MCF 10A (cell line): ENCODE measurements at regions not wholly inside any gene's neighbourhood (a gene's known extent, or its start where the extent isn't known, plus 50 kb on each side); places are given as distances from the start of the nearest gene placed in this dataset.

Experiments
- BruUV-seq: library from RNA; stranded (reverse); fragments of 400-500 nt; replicated peaks from 2 replicates; lab custom pipeline; 2021; lab: Mats Ljungman, UMichigan
- CTCF ChIA-PET: fragments of 300-600 bp; sonication (Branson Sonifier 250); formaldehyde crosslinking; extraction: SDS; loops from one replicate; lab custom pipeline; 2021; ENCODE audit warnings: antibody characterized with exemption, inconsistent platforms; lab: Yijun Ruan, JAX
- POLR2A ChIA-PET: fragments of 300-600, 350-650 bp; sonication (Branson Sonifier 250); formaldehyde crosslinking; extraction: SDS; loops from one replicate; lab custom pipeline; 2020; ENCODE audit warnings: antibody characterized with exemption, inconsistent platforms; lab: Yijun Ruan, JAX
- DNase-seq: peaks from one replicate; pipeline ENCODE4 v3.0.0-alpha.2; 2018; ENCODE audit not compliant: unreplicated experiment
- H3K27ac Mint-ChIP-seq: one replicate; pipeline ENCODE4 v1.8.0; 2022; ENCODE audit warnings: mild to moderate bottlenecking, low read depth, mixed read lengths; ENCODE audit not compliant: unreplicated experiment
- H3K27me3 Mint-ChIP-seq: one replicate; pipeline ENCODE4 v1.8.0; 2022; ENCODE audit warnings: mixed read lengths; ENCODE audit not compliant: insufficient read depth, unreplicated experiment
- H3K36me3 Mint-ChIP-seq: one replicate; pipeline ENCODE4 v1.8.0; 2022; ENCODE audit warnings: mild to moderate bottlenecking, moderate library complexity, mixed read lengths; ENCODE audit not compliant: insufficient read depth, unreplicated experiment
- H3K4me1 Mint-ChIP-seq: one replicate; pipeline ENCODE4 v1.8.0; 2022; ENCODE audit warnings: mixed read lengths; ENCODE audit not compliant: insufficient read depth, unreplicated experiment
- H3K4me3 Mint-ChIP-seq: one replicate; pipeline ENCODE4 v1.8.0; 2022; ENCODE audit warnings: mild to moderate bottlenecking, moderate library complexity, mixed read lengths; ENCODE audit not compliant: unreplicated experiment
- H3K9me3 Mint-ChIP-seq: one replicate; pipeline ENCODE4 v1.8.0; 2022; ENCODE audit warnings: mixed read lengths; ENCODE audit not compliant: unreplicated experiment
- intact Hi-C: fragments of 100-400 bp; cut with micrococcal nuclease; formaldehyde crosslinking; loops from 2 replicates; pipeline ENCODE4 v1.14.1; 2022
- TF ChIP-seq, protein P1 (sequence below): fragments of 200-600 bp; IDR thresholded peaks from one replicate; pipeline ENCODE4 v1.8.0; 2022; ENCODE audit warnings: antibody characterized with exemption, mild to moderate bottlenecking; ENCODE audit not compliant: unreplicated experiment

GRCh38 chr21:14880922-14881321 lies 183.9 kb downstream of the NRIP1 start:
- H3K27ac Mint-ChIP-seq: no peak overlapping the region
- no TSS peak for BruUV-seq

GRCh38 chr21:14879458-14879857 lies 185.3 kb downstream of the NRIP1 start:
- Mint-ChIP-seq H3K27ac (no peak overlapping the region), H3K4me1 (peaks cover 11% of the 10 kb centered on the region), H3K36me3 (peaks cover 4% of the 10 kb centered on the region), H3K4me3 (no peak overlapping the region), H3K9me3 (no peaks in the 10 kb centered on the region), H3K27me3 (no peaks in the 10 kb centered on the region)
- CTCF ChIA-PET: interaction anchor here (0.6 to 2.0 kb wide), 4 partner anchors 10 to 106 kb away, joined by 3 to 9 read pairs (median 4); no protein-coding TSS in a partner anchor
- intact Hi-C loops: no loop called here
- BruUV-seq: no TSS peak
- no peak for DNase-seq
- POLR2A ChIA-PET: interaction anchor here (0.5 to 2.5 kb wide), 5 partner anchors 9 to 721 kb away, joined by 3 to 9 read pairs (median 3); no protein-coding TSS in a partner anchor
- TF ChIP-seq, protein P1, sequence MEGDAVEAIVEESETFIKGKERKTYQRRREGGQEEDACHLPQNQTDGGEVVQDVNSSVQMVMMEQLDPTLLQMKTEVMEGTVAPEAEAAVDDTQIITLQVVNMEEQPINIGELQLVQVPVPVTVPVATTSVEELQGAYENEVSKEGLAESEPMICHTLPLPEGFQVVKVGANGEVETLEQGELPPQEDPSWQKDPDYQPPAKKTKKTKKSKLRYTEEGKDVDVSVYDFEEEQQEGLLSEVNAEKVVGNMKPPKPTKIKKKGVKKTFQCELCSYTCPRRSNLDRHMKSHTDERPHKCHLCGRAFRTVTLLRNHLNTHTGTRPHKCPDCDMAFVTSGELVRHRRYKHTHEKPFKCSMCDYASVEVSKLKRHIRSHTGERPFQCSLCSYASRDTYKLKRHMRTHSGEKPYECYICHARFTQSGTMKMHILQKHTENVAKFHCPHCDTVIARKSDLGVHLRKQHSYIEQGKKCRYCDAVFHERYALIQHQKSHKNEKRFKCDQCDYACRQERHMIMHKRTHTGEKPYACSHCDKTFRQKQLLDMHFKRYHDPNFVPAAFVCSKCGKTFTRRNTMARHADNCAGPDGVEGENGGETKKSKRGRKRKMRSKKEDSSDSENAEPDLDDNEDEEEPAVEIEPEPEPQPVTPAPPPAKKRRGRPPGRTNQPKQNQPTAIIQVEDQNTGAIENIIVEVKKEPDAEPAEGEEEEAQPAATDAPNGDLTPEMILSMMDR: no peak

More at GRCh38 chr21:14880922-14881321, 183.9 kb downstream of the NRIP1 start:
- Mint-ChIP-seq H3K4me3 (no peak overlapping the region), H3K4me1 (peaks cover 11% of the 10 kb centered on the region), H3K36me3 (peaks cover 4% of the 10 kb centered on the region), H3K9me3 (no peaks in the 10 kb centered on the region), H3K27me3 (no peaks in the 10 kb centered on the region)
- intact Hi-C loops: no loop called here
- TF ChIP-seq, protein P1: no peak
- ChIA-PET CTCF (interaction anchor here (0.5 to 2.0 kb wide), 6 partner anchors 9 to 583 kb away, joined by 3 to 9 read pairs (median 3); no protein-coding TSS in a partner anchor), POLR2A (interaction anchor here (0.6 to 2.5 kb wide), 5 partner anchors 7 to 596 kb away, joined by 3 to 9 read pairs (median 4); no protein-coding TSS in a partner anchor)
- peak; percentile 57 for DNase-seq

- no peak overlapping the region for H3K4me3 Mint-ChIP-seq
- no TSS peak for BruUV-seq
- POLR2A ChIA-PET: interaction anchor here (0.5 to 2.5 kb wide), 4 partner anchors 9 to 721 kb away, joined by 3 to 9 read pairs (median 3); no protein-coding TSS in a partner anchor
- TF ChIP-seq, protein P1: no peak
- peaks cover 11% of the 10 kb centered on the region for H3K4me1 Mint-ChIP-seq
- DNase-seq: no peak
- CTCF ChIA-PET: interaction anchor here (1.0 to 1.2 kb wide), 2 partner anchors 10 to 106 kb away, joined by 3 to 4 read pairs; no protein-coding TSS in a partner anchor
- peaks cover 3% of the 10 kb centered on the region for H3K36me3 Mint-ChIP-seq
- H3K27ac Mint-ChIP-seq: no peak overlapping the region
- intact Hi-C loops: no loop called here
- H3K27me3 Mint-ChIP-seq: no peaks in the 10 kb centered on the region
- no peaks in the 10 kb centered on the region for H3K9me3 Mint-ChIP-seq
Observed at GRCh38 chr21:14878971-14879370, 185.8 kb downstream of the NRIP1 start.

DNA sequence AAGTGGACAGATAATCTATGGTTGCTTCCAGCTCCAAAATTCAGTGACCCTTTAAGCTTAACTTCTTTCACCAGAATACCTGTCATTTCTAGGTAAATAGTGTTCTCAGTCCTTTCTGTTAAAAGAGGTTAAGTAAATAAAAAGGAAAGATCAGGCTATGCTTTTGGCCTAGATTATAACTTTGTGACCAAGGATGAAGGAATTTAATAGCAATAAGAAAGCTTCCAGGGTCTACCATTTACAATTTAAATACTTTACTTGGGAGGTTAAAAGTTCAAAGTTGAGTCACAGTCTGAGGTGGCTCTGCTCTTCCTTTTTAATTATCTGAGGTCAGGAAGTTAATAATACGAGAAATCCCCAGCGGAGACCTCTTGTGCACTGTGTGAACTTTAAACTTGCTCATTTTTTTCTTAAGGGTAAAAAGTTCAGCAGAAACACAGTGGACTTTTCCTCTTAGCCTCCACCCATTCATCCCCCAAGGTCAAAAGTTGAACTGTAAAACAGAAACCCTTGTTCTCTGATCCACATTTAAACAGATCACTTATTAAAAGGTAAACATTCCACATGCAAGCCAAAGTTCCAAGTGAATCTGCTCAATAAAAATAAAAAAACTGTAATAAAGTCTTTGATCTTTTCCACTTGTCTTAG lies 187.1 kb downstream of the NRIP1 start:
- TF ChIP-seq, protein P1: no peak
- H3K27ac Mint-ChIP-seq: no peak overlapping the region
- intact Hi-C loops: no loop called here
- H3K4me1 Mint-ChIP-seq: peaks cover 11% of the 10 kb centered on the region
- H3K4me3 Mint-ChIP-seq: no peak overlapping the region
- DNase-seq: no peak
- CTCF ChIA-PET: interaction anchor here (0.6 to 1.3 kb wide), 4 partner anchors 8 to 602 kb away, joined by 3 to 4 read pairs (median 4); no protein-coding TSS in a partner anchor
- H3K36me3 Mint-ChIP-seq: no peaks in the 10 kb centered on the region
- BruUV-seq: no TSS peak
- H3K9me3 Mint-ChIP-seq: no peaks in the 10 kb centered on the region
- POLR2A ChIA-PET: interaction anchor here (0.9 to 1.8 kb wide), 2 partner anchors 8 to 10 kb away, joined by 6 to 7 read pairs; no protein-coding TSS in a partner anchor
- no peaks in the 10 kb centered on the region for H3K27me3 Mint-ChIP-seq
